B cell (primary cell): ENCODE measurements at regions not wholly inside any gene's neighbourhood (a gene's known extent, or its start where the extent isn't known, plus 50 kb on each side); places are given as distances from the start of the nearest gene placed in this dataset.

Source experiments
- ATAC-seq: fragments of 200-7000 bp; cut with Tn5 transposase; one replicate; pipeline ENCODE4 v1.10.0; 2021; ENCODE audit warnings: low read depth, mild to moderate bottlenecking, moderate number of reproducible peaks, moderate library complexity
- CTCF ChIA-PET: fragments of 350-600 bp; sonication (Branson Sonifier 250); formaldehyde crosslinking; loops from one replicate; lab custom pipeline; 2021; ENCODE audit warnings: antibody characterized with exemption, inconsistent platforms; lab: Charles Lee
- POLR2A ChIA-PET: fragments of 350-600 bp; sonication (Branson Sonifier 250); formaldehyde crosslinking; loops from one replicate; lab custom pipeline; 2021; ENCODE audit warnings: antibody characterized with exemption; lab: Charles Lee
- DNase-seq: peaks from one replicate; pipeline ENCODE4 v3.0.0; 2013
- H2AFZ ChIP-seq: 2 replicates; pipeline ENCODE4 v1.6.1; 2012; ENCODE audit warnings: mild to moderate bottlenecking, low read depth, low read length; ENCODE audit not compliant: insufficient read depth, poor library complexity, severe bottlenecking
- H3K27ac ChIP-seq, 2 donors: 1 replicate in 1 of 2; 2 replicates in 1 of 2; pipeline ENCODE4 v1.5.1; 2012 to 2013; ENCODE audit warnings: low read length in 2 of 2, mild to moderate bottlenecking in 2 of 2, moderate library complexity in 1 of 2
- H3K27me3 ChIP-seq, 4 experiments: fragments of 200-600 bp in 1 of 4; sonication (generic) in 1 of 4; replicated peaks in 1 of 4; 1 replicate in 2 of 4; 2 replicates in 2 of 4; pipeline versions ENCODE4 v1.6.1 to v1.7.0; 2013 to 2016; ENCODE audit warnings: low read length in 3 of 4, mild to moderate bottlenecking in 2 of 4, mixed read lengths in 1 of 4, moderate library complexity in 1 of 4; ENCODE audit not compliant: insufficient read depth in 4 of 4, control insufficient read depth in 3 of 4; ENCODE audit errors: control extremely low read depth in 1 of 4
- H3K36me3 ChIP-seq, 2 experiments: replicated peaks in 1 of 2; 1 replicate in 1 of 2; 2 replicates in 1 of 2; pipeline versions ENCODE4 v1.6.1 to v1.7.1; 2013; ENCODE audit warnings: low read length in 1 of 2; ENCODE audit not compliant: insufficient read depth in 2 of 2, control insufficient read depth in 1 of 2; ENCODE audit errors: control extremely low read depth in 1 of 2, extremely low read depth in 1 of 2
- H3K4me1 ChIP-seq, 2 donors: fragments of 200-600 bp in 1 of 2; sonication (generic) in 1 of 2; 1 replicate in 1 of 2; 2 replicates in 1 of 2; pipeline versions ENCODE4 v1.5.1 to v1.6.1; 2013 to 2017; ENCODE audit warnings: low read length in 2 of 2; ENCODE audit not compliant: control insufficient read depth in 2 of 2, insufficient read depth in 2 of 2
- H3K4me2 ChIP-seq: replicated peaks from 2 replicates; pipeline ENCODE3; 2012; ENCODE audit warnings: mild to moderate bottlenecking, low read depth, low read length; ENCODE audit not compliant: poor library complexity, severe bottlenecking
- H3K4me3 ChIP-seq, 5 experiments: fragments of 200-600 bp in 1 of 5; sonication (generic) in 1 of 5; 1 replicate in 3 of 5; 2 replicates in 2 of 5; pipeline versions ENCODE4 v1.5.1 to v1.7.0; 2011 to 2016; ENCODE audit warnings: low read length in 4 of 5, mild to moderate bottlenecking in 4 of 5, low read depth in 2 of 5, control low read depth in 1 of 5, moderate library complexity in 1 of 5; ENCODE audit not compliant: insufficient read depth in 1 of 5; ENCODE audit errors: control extremely low read depth in 1 of 5, extremely low read depth in 1 of 5
- H3K79me2 ChIP-seq: fragments of 200-600 bp; sonication (generic); one replicate; pipeline ENCODE4 v1.6.0; 2016; ENCODE audit warnings: low read length; ENCODE audit not compliant: control insufficient read depth, insufficient read depth
- H3K9ac ChIP-seq: fragments of 200-600 bp; sonication (generic); 2 replicates; pipeline ENCODE4 v1.6.1; 2017; ENCODE audit warnings: mild to moderate bottlenecking, low read length, moderate library complexity
- H3K9me3 ChIP-seq, 3 donors: one replicate each; pipeline versions ENCODE4 v1.6.1 to v1.7.1; 2013; ENCODE audit warnings: low read length in 2 of 3; ENCODE audit not compliant: control insufficient read depth in 2 of 3, insufficient read depth in 1 of 3; ENCODE audit errors: control extremely low read depth in 1 of 3
- H4K20me1 ChIP-seq: 2 replicates; pipeline ENCODE4 v1.6.0; 2012; ENCODE audit warnings: mild to moderate bottlenecking, low read length; ENCODE audit not compliant: insufficient read depth, control insufficient read depth, poor library complexity, severe bottlenecking
- H3K27ac Mint-ChIP-seq: one replicate; pipeline ENCODE4 v1.8.0; 2021; ENCODE audit warnings: mixed read lengths
- H3K27me3 Mint-ChIP-seq: one replicate; pipeline ENCODE4 v1.8.0; 2021; ENCODE audit warnings: mixed read lengths
- H3K4me1 Mint-ChIP-seq: one replicate; pipeline ENCODE4 v1.8.0; 2021; ENCODE audit warnings: mixed read lengths
- H3K4me3 Mint-ChIP-seq: one replicate; pipeline ENCODE4 v1.8.0; 2021; ENCODE audit warnings: mixed read lengths
- H3K9me3 Mint-ChIP-seq: one replicate; pipeline ENCODE4 v1.8.0; 2022; ENCODE audit warnings: mixed read lengths; ENCODE audit not compliant: insufficient read depth
- CTCF ChIP-seq: fragments of 200-600 bp; IDR thresholded peaks from one replicate; pipeline ENCODE4 v1.8.0; 2022; ENCODE audit warnings: antibody characterized with exemption, mild to moderate bottlenecking
- EZH2 ChIP-seq: IDR thresholded peaks from 2 replicates; pipeline ENCODE4 v1.6.1; 2012; ENCODE audit warnings: borderline replicate concordance, low read depth, mild to moderate bottlenecking, moderate library complexity, low read length; ENCODE audit not compliant: insufficient read depth, poor library complexity, severe bottlenecking
- WGBS: methylation state at CpG from one replicate; pipeline ENCODE4 v1.1.5; 2013; ENCODE audit warnings: missing lambda C conversion rate; ENCODE audit not compliant: insufficient coverage; 5-methylcytosine and 5-hydroxymethylcytosine counted together
- intact Hi-C: fragments of 100-400 bp; cut with micrococcal nuclease; formaldehyde crosslinking; loops from one replicate; pipeline ENCODE4 v1.10.0; 2022

GRCh38 chr1:193359631-193360030 lies 173.2 kb upstream of the B3GALT2 start:
- no peaks in the 10 kb centered on the region for H3K36me3 ChIP-seq
- no peak overlapping the region for H3K4me2 ChIP-seq
- no peak overlapping the region for H3K27ac Mint-ChIP-seq
- no peak overlapping the region for H3K9ac ChIP-seq
- CTCF ChIA-PET = no interaction called here
- H3K27ac ChIP-seq = no peak overlapping the region
- no peak overlapping the region for H3K4me3 Mint-ChIP-seq
- no peak for TF ChIP-seq CTCF
- TF ChIP-seq EZH2 = no peak
- 100% methylated on average over 4 of the region's 5 CpGs for WGBS
- peaks cover 16% of the 10 kb centered on the region for H3K27me3 Mint-ChIP-seq
- no peak overlapping the region for H2AFZ ChIP-seq
- no peaks in the 10 kb centered on the region for H3K4me1 Mint-ChIP-seq
- intact Hi-C loops = no loop called here
- H3K4me1 ChIP-seq = no peaks in the 10 kb centered on the region
- DNase-seq (no peak), ATAC-seq (no peak)
- POLR2A ChIA-PET = no interaction called here
- no peaks in the 10 kb centered on the region for H3K9me3 Mint-ChIP-seq
- no peak overlapping the region for H3K4me3 ChIP-seq
- H4K20me1 ChIP-seq = no peaks in the 10 kb centered on the region
- no peaks in the 10 kb centered on the region for H3K9me3 ChIP-seq
- H3K27me3 ChIP-seq = no peaks in the 10 kb centered on the region
- H3K79me2 ChIP-seq = no peaks in the 10 kb centered on the region

GRCh38 chr1:193358419-193358818 lies 172.0 kb upstream of the B3GALT2 start:
- H3K27ac ChIP-seq = no peak overlapping the region
- H3K27me3 ChIP-seq = no peaks in the 10 kb centered on the region
- no peak overlapping the region for H3K4me3 ChIP-seq
- no peak overlapping the region for H3K4me3 Mint-ChIP-seq
- ChIA-PET POLR2A (no interaction called here), CTCF (no interaction called here)
- no peak overlapping the region for H2AFZ ChIP-seq
- no peak for ATAC-seq
- no peaks in the 10 kb centered on the region for H3K4me1 Mint-ChIP-seq
- intact Hi-C loops = no loop called here
- H3K27me3 Mint-ChIP-seq = peaks cover 17% of the 10 kb centered on the region
- H3K4me2 ChIP-seq = no peak overlapping the region
- no peaks in the 10 kb centered on the region for H3K36me3 ChIP-seq
- DNase-seq = no peak
- no CpG with 5 or more reads among the region's 3 CpGs for WGBS
- no peak for TF ChIP-seq EZH2
- no peak for TF ChIP-seq CTCF
- H3K9me3 Mint-ChIP-seq = no peaks in the 10 kb centered on the region
- no peak overlapping the region for H3K9ac ChIP-seq
- no peak overlapping the region for H3K27ac Mint-ChIP-seq
- no peaks in the 10 kb centered on the region for H3K4me1 ChIP-seq
- H3K9me3 ChIP-seq = no peaks in the 10 kb centered on the region
- H4K20me1 ChIP-seq = no peaks in the 10 kb centered on the region
- H3K79me2 ChIP-seq = no peaks in the 10 kb centered on the region
